ENCODE measurements at regions not wholly inside any gene's neighbourhood (a gene's known extent, or its start where the extent isn't known, plus 50 kb on each side); places are given as distances from the start of the nearest gene placed in this dataset.

DNA sequence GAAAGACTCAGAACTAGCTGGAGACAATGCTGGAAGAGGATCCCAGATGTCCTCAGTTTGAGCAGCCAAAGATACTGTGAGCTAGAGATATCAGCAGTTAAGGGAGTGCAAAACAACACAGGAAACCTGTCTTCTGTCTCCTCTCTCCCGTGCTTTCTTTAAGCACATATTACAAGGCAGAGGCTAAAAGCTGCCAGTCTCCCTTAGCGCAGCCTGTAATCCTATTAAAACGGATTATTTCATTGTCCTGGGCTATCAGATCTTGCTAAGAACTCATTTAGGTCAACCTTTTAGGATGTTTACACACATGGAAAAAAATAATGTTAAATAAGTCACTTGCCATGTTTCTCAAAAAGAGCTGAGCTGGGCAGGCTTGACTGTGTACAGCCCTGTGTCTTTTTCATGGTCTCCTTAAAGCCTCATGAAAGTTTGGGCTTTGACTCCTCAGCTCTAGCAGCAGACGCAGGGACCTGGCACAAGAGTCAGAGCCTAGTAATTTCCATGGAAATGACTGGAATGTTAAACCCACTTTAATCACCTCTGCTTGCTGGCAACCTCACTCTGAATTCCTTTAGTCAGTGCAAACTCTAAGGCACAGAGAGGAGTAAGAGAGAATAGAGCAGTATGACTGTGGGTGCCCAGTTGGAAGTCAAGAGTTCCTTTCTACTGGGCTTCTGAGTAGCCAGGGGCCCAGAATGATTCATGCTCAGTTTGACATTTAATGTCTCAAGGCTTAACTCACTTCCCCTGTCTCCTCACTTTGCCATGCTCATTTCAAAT, 491.9 kb downstream of the NTRK3 start:
- no TSS peak for BruUV-seq (replicated peaks)
- no peaks in the 10 kb centered on the region for H3K27me3 ChIP-seq (ENCODE audit: control insufficient read depth, insufficient read depth, low read length)
- H3K4me3 ChIP-seq (ENCODE audit: low read depth in 2 of 2, low read length in 2 of 2): no peak overlapping the region
- TF ChIP-seq, protein P1, sequence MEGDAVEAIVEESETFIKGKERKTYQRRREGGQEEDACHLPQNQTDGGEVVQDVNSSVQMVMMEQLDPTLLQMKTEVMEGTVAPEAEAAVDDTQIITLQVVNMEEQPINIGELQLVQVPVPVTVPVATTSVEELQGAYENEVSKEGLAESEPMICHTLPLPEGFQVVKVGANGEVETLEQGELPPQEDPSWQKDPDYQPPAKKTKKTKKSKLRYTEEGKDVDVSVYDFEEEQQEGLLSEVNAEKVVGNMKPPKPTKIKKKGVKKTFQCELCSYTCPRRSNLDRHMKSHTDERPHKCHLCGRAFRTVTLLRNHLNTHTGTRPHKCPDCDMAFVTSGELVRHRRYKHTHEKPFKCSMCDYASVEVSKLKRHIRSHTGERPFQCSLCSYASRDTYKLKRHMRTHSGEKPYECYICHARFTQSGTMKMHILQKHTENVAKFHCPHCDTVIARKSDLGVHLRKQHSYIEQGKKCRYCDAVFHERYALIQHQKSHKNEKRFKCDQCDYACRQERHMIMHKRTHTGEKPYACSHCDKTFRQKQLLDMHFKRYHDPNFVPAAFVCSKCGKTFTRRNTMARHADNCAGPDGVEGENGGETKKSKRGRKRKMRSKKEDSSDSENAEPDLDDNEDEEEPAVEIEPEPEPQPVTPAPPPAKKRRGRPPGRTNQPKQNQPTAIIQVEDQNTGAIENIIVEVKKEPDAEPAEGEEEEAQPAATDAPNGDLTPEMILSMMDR (IDR thresholded peaks at IDR 0.05): no peak
- no peak for TF ChIP-seq TCF7L2 (IDR thresholded peaks at IDR 0.05; ENCODE audit: low read depth, low read length)
- TF ChIP-seq SIN3A (IDR thresholded peaks at IDR 0.05; ENCODE audit: borderline replicate concordance, insufficient read depth, low read depth, low read length): no peak
- TF ChIP-seq POLR2AphosphoS5 (IDR thresholded peaks at IDR 0.05; ENCODE audit: low read depth, low read length): no peak
- TF ChIP-seq, protein P2, sequence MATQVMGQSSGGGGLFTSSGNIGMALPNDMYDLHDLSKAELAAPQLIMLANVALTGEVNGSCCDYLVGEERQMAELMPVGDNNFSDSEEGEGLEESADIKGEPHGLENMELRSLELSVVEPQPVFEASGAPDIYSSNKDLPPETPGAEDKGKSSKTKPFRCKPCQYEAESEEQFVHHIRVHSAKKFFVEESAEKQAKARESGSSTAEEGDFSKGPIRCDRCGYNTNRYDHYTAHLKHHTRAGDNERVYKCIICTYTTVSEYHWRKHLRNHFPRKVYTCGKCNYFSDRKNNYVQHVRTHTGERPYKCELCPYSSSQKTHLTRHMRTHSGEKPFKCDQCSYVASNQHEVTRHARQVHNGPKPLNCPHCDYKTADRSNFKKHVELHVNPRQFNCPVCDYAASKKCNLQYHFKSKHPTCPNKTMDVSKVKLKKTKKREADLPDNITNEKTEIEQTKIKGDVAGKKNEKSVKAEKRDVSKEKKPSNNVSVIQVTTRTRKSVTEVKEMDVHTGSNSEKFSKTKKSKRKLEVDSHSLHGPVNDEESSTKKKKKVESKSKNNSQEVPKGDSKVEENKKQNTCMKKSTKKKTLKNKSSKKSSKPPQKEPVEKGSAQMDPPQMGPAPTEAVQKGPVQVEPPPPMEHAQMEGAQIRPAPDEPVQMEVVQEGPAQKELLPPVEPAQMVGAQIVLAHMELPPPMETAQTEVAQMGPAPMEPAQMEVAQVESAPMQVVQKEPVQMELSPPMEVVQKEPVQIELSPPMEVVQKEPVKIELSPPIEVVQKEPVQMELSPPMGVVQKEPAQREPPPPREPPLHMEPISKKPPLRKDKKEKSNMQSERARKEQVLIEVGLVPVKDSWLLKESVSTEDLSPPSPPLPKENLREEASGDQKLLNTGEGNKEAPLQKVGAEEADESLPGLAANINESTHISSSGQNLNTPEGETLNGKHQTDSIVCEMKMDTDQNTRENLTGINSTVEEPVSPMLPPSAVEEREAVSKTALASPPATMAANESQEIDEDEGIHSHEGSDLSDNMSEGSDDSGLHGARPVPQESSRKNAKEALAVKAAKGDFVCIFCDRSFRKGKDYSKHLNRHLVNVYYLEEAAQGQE (IDR thresholded peaks at IDR 0.05; ENCODE audit: insufficient read depth in 1 of 2, low read depth in 2 of 2, low read length in 1 of 2): no peak
- ATAC-seq (no peak; the same call in 1 of the 2 replicates), DNase-seq (ENCODE audit: low read depth, low spot score) (no peak)
- POLR2A ChIA-PET: no interaction called here
- H3K36me3 ChIP-seq (ENCODE audit: control insufficient read depth, insufficient read depth, low read length): no peaks in the 10 kb centered on the region
- no peaks in the 10 kb centered on the region for H3K4me1 ChIP-seq (ENCODE audit: control insufficient read depth, insufficient read depth, low read length)
- CTCF ChIA-PET: no interaction called here
- in situ Hi-C loops (cut with HindIII; ENCODE audit: low pct_unique_long_range_greater_than_20kb, low sequenced_read_pairs) (no loop called here), intact Hi-C loops (cut with micrococcal nuclease; ENCODE audit: unreplicated experiment) (no loop called here)
- no peaks in the 10 kb centered on the region; the same call in 1 of the 2 replicates for H3K9me3 ChIP-seq (ENCODE audit: control insufficient read depth, insufficient read depth, low read depth, low read length)
- no peak overlapping the region for H3K27ac ChIP-seq (ENCODE audit: low read length)

DNA sequence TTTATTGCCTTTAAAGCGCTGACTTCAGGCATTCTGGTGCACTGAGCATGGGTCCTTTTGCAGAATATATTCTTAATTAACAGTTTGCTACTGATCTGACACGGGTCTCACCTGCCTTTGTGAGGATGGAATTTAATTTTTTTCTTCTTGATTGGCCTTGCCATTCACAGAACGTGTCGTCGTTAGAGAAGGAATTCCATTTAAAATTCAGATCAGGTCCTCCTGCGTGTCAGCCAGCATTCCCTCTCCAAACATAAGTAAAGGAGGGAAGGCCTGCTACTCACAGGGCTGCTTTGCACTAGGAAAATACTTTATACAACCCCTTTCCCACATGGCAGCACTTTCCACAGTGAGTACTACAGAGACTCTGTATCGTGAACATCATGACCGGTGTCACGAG, 492.7 kb downstream of the NTRK3 start:
- no TSS peak for BruUV-seq (replicated peaks)
- Histone ChIP-seq H3K27ac (ENCODE audit: low read length) (no peak overlapping the region), H3K4me1 (ENCODE audit: control insufficient read depth, insufficient read depth, low read length) (no peaks in the 10 kb centered on the region), H3K4me3 (ENCODE audit: low read depth in 2 of 2, low read length in 2 of 2) (no peak overlapping the region), H3K27me3 (ENCODE audit: control insufficient read depth, insufficient read depth, low read length) (no peaks in the 10 kb centered on the region), H3K36me3 (ENCODE audit: control insufficient read depth, insufficient read depth, low read length) (no peaks in the 10 kb centered on the region), H3K9me3 (ENCODE audit: control insufficient read depth, insufficient read depth, low read depth, low read length) (no peaks in the 10 kb centered on the region; the same call in 1 of the 2 replicates)
- ATAC-seq: no peak
- TF ChIP-seq, protein P2 (IDR thresholded peaks at IDR 0.05; ENCODE audit: insufficient read depth in 1 of 2, low read depth in 2 of 2, low read length in 1 of 2): no peak
- TF ChIP-seq, protein P1 (IDR thresholded peaks at IDR 0.05): no peak
- TF ChIP-seq TCF7L2 (IDR thresholded peaks at IDR 0.05; ENCODE audit: low read depth, low read length) (no peak), SIN3A (IDR thresholded peaks at IDR 0.05; ENCODE audit: borderline replicate concordance, insufficient read depth, low read depth, low read length) (no peak), POLR2AphosphoS5 (IDR thresholded peaks at IDR 0.05; ENCODE audit: low read depth, low read length) (no peak)
- no peak for DNase-seq (ENCODE audit: low read depth, low spot score)
- intact Hi-C loops (cut with micrococcal nuclease; ENCODE audit: unreplicated experiment) (no loop called here), in situ Hi-C loops (cut with HindIII; ENCODE audit: low pct_unique_long_range_greater_than_20kb, low sequenced_read_pairs) (no loop called here)
- ChIA-PET POLR2A (no interaction called here), CTCF (no interaction called here)
